G401.6 (cell line): ENCODE measurements at regions not wholly inside any gene's neighbourhood (a gene's known extent, or its start where the extent isn't known, plus 50 kb on each side); places are given as distances from the start of the nearest gene placed in this dataset.

ENCODE experiments used
- FAIRE-seq: peaks from 2 replicates; lab custom pipeline; 2012; peaks lifted over from hg19 to GRCh38; lab: Jason Lieb, UNC

GRCh38 chr4:36394352-36394903, 113.0 kb downstream of the DTHD1 start:
- FAIRE-seq, result no peak

- peak; percentile 21 for FAIRE-seq
Measured at GRCh38 chr4:36399762-36400353, 118.4 kb downstream of the DTHD1 start.

GRCh38 chr4:36402008-36402758, 120.8 kb downstream of the DTHD1 start:
- FAIRE-seq, result no peak

GRCh38 chr4:36411338-36411737, 129.9 kb downstream of the DTHD1 start:
- FAIRE-seq, result no peak

- peak; percentile 21 for FAIRE-seq
Measured at GRCh38 chr4:36414248-36414647, 132.8 kb downstream of the DTHD1 start.

GRCh38 chr4:36417146-36417545, 135.7 kb downstream of the DTHD1 start:
- FAIRE-seq, result no peak

GRCh38 chr4:36420111-36420679, 138.8 kb downstream of the DTHD1 start:
- no peak for FAIRE-seq

- no peak for FAIRE-seq
Measured at GRCh38 chr4:36422607-36423006, 141.2 kb downstream of the DTHD1 start.

- FAIRE-seq, result no peak
Measured at GRCh38 chr4:36426741-36427140, 145.3 kb downstream of the DTHD1 start.

- no peak for FAIRE-seq
Measured at GRCh38 chr4:36427696-36428095, 146.3 kb downstream of the DTHD1 start.

- FAIRE-seq, result no peak
Measured at GRCh38 chr4:36432586-36432985, 151.2 kb downstream of the DTHD1 start.

GRCh38 chr4:36439556-36439955, 158.1 kb downstream of the DTHD1 start:
- no peak for FAIRE-seq

- FAIRE-seq, result no peak
Measured at GRCh38 chr4:36445480-36445879, 164.1 kb downstream of the DTHD1 start.

- FAIRE-seq, result no peak
Measured at GRCh38 chr4:36446275-36446674, 164.9 kb downstream of the DTHD1 start.

GRCh38 chr4:36461344-36461743, 179.9 kb downstream of the DTHD1 start:
- FAIRE-seq, result no peak

- no peak for FAIRE-seq
Measured at GRCh38 chr4:36467670-36468069, 186.3 kb downstream of the DTHD1 start.

GRCh38 chr4:36471903-36472302, 190.5 kb downstream of the DTHD1 start:
- FAIRE-seq, result no peak

GRCh38 chr4:36476135-36476534, 194.7 kb downstream of the DTHD1 start:
- no peak for FAIRE-seq

- FAIRE-seq, result no peak
Measured at GRCh38 chr4:36477861-36478260, 196.4 kb downstream of the DTHD1 start.

- no peak for FAIRE-seq
Measured at GRCh38 chr4:36485885-36486284, 204.5 kb downstream of the DTHD1 start.

- FAIRE-seq, result no peak
Measured at GRCh38 chr4:36489798-36490197, 208.4 kb downstream of the DTHD1 start.

GRCh38 chr4:36492041-36492440, 210.6 kb downstream of the DTHD1 start:
- FAIRE-seq, result no peak

GRCh38 chr4:36492590-36492989, 211.2 kb downstream of the DTHD1 start:
- no peak for FAIRE-seq
